ENCODE measurements at regions not wholly inside any gene's neighbourhood (a gene's known extent, or its start where the extent isn't known, plus 50 kb on each side); places are given as distances from the start of the nearest gene placed in this dataset.
"Not testable (repeated sequence)": the region's sequence is repeated elsewhere in the genome, so short reads cannot be mapped to it uniquely, and the experiment has no call there.

DNA sequence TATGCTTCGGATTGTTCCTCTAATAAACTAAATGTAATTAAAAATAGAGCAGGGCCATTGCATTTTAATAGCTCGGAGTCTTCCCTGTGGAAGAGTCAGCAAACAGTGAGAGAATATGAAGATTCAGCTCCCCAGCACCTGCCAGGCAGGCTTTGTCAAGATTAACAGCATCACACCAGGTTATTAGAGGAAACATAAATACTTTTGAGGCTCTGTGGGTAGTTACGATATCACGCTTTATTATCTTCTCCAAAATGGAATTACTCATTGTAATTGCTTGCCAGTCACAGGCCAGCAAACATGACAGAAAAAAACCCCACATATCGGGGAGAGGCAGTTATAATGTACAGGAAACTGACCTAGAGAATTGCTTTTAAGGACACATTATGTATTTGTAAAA, 303.9 kb downstream of the CPS1 start:
- no peak for DNase-seq (ENCODE audit: low read depth)

DNA sequence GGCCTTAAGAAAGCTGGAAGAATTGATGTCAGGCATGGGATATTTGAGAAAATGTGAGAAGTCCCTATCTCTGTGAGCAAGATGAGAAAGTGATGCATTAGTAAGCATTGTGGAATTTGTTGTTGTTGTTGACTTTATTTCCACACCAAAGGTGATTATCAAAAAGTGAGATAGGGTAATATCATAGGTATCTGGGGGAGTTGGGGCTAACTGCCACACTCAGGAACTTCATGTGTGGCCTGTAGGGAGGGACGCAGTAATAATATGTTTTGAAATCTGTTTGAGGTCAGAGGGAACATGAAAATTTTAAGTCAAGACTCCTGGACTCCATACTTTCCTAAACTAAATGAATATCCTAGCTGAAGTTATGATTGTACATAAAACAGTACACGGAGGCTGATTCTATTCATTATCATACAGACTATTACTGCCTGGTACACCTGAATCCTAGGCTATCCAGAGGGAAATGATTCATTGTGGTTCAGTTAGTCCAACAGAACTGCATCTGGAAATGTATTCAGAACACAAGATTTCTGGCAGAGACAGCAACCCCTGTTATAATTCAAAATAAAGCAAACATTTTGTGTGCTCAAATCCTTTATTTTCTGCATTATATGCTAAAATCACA, 304.8 kb downstream of the CPS1 start:
- DNase-seq (ENCODE audit: low read depth): no peak

DNA sequence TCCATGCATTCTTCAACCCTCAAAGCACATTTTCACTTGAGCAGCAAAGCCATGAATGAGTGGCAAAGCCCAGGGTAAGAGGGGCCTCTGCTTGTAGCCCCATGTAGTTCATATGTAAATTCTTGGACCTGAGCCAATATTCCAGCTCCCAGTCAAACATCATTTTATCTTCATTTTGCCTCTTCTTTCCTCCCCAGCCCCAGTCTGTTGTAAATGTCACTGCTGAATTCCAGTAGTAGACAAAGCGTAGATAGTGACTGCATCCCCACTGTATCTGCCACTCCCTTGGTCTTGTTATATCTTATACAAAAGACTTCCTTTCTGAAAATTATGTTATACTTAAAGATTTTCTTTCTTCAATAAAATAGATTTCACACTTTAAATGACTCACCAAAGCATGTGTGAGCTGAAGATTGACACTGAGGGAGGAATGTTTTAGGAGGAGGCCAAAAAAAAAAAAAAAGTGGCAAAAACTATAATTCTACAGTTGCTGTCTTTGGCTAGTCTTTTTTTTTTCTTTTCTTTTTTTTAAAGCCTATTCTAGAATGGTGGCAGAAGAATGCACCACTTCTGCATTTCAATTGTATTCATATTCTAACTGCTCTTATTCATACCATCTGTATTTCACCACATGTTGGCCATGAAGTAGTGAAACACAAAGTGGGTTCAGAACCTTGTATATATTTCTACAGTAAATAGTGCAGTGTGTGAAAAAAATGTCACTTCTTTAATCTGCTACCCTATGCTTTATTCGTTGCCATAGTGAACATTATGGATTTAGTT, 306.1 kb downstream of the CPS1 start:
- no peak for DNase-seq (ENCODE audit: low read depth)

DNA sequence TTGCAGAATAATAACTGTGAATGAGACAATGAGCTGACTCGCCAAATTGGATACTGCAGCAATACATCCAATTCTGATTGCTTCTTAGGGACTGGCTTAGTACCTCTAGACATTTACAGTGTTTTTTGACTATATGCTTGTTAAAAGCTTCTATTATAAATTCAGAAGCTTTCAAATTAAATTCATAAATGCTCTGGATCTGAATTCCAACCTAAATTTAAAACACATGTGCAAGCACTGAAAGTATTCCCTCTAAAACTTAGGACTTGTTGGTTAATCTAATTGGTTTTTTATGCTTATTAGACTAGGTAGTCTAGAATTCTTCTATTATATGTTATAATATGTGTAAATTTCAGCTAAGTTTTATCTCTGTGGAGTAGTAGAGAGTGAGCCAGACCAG, 306.9 kb downstream of the CPS1 start:
- no peak for DNase-seq (ENCODE audit: low read depth)

DNA sequence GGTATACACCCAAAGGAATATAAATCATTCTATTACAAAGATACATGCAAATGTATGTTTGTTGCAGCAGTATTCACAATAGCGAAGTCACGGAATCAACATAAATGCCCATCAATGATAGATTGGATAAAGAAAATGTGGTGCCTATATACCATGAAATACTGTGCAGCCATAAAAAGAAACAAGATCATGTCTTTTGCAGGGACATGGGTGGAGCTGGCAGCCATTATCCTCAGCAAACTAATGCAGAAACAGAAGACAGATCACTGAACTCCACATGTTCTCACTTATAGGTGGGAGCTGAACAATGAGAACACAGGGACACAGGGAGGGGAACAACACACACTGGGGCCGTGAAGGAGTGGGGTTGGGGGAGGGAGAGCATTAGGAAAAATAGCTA, 315.2 kb downstream of the CPS1 start:
- DNase-seq (ENCODE audit: low read depth): not testable (repeated sequence)

DNA sequence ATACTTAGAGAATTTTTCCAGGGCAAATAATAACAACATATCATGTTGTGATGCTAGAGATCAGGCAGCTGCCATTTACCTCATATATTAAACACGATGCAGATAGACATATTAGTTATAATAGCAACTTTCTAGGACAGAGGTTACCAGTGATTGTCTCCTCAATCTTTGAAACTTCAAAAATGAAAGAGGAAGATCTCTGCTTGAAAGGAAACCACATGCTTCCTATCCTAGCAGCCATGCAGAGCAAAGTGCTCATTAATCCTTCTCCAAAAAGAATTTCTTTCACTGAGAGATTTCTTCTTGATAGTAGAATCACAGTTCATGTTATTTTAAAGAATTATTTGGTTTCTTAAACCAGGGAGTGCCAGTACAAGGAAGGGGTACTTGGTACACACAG, 317.2 kb downstream of the CPS1 start:
- no peak for DNase-seq (ENCODE audit: low read depth)

DNA sequence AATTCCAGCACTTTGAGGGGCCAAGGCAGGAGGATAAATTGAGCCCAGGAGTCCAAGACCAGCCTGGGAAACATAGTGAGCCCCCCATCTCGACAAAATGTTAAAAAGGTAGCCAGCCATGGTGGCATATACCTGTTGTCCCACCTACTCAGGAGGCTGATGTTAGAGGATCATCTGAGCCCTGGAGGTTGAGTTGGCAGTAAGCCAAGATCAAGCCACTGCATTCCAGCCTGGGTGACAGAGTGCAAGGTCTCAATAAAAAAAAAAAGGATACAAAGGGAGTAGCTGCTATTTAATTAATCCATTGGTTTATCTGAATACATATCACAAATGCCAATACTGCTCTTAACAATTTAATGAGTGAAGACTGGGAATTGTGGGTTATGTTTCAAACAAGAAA, 327.8 kb downstream of the CPS1 start:
- no peak for DNase-seq (ENCODE audit: low read depth)

DNA sequence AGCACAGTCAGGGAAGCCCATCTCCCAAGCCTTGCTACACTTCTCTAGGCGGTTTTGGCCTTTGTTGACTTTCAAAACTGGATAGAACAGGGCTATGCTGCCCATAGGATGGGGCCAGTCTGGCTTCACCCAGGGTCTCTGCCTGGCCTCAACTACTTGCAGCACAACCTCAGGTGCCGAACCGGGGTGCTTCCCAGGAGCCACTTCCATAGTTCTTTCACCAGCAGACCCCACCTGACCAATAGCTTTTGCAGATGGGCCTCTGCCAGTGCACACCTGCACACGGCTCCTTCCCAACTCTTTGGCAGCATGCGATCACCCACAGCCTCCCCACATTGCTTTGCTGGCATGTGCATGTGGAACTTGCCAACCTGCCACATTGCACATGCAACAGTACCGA, 331.6 kb downstream of the CPS1 start:
- no peak for DNase-seq (ENCODE audit: low read depth)

DNA sequence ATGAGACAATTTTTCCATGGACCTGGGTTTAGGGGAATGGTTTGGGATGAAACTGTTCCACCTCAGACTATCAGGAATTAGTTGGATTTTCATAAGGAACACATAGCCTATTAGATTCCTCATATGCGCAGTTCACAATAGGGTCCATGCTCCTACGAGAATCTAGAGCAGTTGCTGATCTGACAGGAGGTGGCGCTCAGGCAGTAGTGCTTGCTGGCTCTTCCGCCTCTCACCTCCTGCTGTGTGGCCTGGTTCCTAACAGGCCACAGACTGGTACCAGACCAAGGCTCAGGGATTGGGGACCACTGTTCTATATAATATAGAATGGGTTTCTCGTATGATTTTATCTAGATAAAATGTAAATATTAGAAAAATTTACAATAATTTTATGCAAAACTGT, 338.7 kb downstream of the CPS1 start:
- no peak for DNase-seq (ENCODE audit: low read depth)

DNA sequence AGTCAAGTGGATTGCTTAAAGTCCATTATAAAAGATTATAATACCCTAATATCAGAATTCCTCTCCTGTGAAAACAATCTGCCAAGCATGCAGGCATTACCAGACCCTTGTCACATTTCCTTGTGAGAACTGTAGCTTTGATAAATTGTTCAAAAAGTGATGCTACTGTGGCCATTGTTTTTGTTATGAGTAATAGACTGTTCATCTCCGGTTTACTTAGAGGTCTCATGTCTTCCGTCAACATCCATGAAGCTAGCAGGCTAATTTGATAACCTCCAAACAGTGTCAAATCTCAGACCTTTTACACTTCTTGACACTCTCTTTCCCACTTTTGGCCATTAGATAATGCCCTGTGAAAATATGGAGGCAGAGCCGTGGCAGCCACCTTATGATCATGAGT, 342.7 kb downstream of the CPS1 start:
- peak; percentile 53 for DNase-seq (ENCODE audit: low read depth)

DNA sequence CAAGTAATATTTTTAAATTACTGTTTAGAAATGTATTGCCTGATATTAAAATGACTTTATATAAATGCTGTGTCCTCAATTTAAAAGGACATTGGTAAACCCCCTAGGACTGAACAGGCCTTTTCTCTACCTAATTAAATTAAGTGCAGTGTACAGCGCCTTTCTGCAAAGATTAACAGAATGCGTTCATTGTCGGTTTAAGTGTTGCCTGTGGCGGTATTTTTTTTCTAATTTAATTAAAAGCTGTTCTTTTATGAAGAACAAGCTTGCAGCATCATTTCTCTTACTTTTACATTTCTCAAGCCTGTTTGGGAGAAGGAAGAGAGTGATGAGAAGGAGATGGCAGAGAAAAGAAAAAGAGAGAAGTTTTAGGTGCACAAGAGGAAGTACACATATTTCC, 344.9 kb downstream of the CPS1 start:
- no peak for DNase-seq (ENCODE audit: low read depth)

DNA sequence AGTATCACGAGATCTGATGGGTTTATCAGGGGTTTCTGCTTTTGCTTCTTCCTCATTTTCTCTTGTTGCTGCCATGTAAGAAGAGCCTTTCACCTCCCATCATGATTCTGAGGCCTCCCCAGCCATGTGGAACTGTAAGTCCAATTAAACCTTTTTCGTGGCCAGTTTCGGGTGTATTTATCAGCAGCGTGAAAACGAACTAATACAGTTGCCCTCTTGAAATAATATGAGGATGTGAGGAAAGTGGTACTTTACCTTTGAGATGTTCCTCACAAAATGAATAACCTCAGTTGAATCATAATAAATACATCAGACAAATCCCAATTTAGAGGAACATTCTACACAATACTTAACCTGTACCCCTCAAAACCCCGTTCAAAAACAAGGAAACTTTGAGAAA, 356.4 kb downstream of the CPS1 start:
- no peak for DNase-seq (ENCODE audit: low read depth)

DNA sequence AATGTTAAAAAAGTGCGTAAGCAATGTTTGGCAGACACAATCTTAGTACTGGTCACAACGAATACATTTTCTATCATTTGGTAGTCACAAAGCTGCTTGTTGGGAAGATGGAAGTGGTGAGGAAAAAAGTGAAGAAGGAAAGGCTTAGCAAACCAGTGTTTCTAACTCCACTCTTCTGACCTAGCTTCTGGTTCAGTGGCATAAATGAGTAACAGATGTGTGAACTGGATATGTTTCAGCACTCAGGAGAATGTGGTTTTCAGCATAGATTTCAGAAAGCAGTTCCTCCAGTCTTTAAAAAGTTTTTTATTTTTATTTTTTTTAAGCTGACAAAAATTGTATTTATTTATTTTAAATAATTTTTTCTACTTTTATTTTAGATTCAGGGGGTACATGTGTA, 357.1 kb downstream of the CPS1 start:
- DNase-seq (ENCODE audit: low read depth): no peak

DNA sequence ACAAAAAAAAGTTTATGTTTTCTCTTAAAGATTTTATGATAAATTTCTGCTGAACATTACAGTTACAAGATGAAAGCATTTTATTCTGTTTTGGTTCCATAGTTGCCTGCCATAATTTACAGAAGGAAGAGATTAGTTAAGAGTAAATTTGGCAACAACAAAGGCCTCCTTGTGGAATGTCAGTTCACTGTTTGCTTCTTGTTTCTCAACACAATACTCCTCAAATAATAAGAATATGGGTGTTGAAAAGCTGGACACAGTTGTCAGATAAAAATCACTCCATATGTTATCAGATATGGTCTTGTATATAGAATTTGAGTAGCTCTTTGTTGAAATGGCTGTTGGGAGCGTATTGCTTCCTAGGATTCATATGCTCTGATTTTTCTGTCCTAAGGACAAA, 359.5 kb downstream of the CPS1 start:
- DNase-seq (ENCODE audit: low read depth): no peak

DNA sequence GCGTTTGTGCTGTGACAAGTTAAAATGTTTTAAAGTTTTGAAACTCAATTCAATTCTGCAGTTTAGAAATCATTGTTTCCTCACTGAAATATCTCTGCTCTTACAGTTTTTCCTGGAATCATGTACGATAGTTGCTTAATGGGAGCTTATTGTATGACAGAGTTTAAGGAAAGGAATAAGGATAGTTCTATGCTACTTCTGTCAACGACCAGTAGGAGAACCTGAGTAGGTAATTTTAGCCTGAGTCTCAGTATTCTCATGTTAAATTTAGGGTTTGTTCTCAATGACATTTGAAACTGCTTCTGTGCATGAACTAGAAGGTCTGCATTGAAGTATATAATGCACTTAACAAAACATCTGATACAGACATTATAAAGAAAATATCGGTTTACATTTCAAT, 361.1 kb downstream of the CPS1 start:
- DNase-seq (ENCODE audit: low read depth): no peak

DNA sequence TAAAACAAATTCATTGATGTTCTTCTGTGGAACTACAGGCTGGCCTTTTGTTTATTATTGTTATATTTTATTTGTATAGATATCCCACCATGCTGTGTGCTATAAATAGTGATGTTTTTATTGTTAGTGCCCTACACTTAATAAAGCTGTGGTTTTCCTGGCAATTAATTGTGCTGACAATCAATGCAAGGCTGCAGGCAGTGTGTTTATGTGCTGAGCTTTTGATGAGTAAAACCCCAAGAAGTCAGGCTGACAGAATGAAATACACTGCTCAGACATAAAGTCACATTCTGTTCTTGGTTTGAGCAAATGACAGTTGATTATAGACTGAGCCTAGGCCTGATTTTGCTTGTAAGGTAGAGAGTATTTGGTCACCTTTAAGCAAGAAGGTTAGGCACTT, 362.7 kb downstream of the CPS1 start:
- DNase-seq (ENCODE audit: low read depth): no peak

DNA sequence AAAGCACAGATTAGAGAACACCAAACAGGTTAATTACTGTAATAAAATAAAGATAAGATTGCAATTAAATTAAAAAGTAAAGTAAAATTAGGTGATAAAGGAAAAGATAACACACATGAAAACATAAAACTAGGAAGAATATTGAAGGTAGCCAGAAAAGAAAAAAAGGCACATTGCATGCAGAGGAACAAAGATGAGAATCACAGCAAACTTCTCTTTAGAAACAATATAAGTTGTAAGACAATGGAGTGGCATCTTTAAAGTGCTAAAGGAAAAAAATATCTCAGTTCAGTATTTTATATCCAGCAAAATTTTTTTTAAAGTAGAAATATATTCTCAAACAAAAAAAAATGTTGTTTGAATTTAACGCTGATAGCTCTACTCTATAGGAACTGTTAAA, 366.0 kb downstream of the CPS1 start:
- no peak for DNase-seq (ENCODE audit: low read depth)

DNA sequence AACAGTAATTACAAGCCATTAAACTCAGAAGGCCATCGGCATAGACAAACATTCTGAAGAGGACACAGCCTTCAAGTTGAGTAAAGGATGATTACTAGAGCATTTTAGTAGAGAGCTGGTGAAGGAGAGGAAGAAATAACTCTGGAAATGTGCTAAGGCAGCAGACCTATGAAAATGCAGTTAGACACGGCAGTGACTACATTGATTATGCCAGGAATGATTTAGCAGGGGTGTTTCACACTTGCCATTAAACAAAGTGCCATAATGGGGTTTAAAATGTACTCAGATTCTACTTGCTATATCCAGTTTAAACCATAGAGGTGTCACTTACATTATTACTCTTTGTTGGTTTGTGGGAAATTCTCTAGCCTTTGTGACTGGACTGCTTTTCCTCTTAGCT, 372.3 kb downstream of the CPS1 start:
- no peak for DNase-seq (ENCODE audit: low read depth)

DNA sequence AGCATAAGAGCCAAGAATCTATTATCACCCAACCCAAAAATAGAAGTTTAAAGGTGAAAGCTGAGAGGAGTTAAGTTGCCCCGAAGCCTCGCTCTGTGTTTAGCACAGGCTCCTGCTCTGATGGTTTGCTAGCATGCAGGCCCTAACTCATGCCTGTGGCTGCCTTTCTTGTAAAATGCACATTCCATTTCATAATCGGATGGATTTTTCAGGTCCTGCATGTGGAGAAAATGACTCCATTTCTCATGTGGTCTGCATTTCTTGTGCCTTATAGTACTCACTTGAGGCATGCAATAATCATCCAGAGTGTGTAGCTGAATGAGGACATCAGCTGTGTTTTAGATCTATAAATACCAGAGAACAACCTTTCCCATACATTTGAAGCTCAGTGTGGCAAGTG, 381.8 kb downstream of the CPS1 start:
- no peak for DNase-seq (ENCODE audit: low read depth)

DNA sequence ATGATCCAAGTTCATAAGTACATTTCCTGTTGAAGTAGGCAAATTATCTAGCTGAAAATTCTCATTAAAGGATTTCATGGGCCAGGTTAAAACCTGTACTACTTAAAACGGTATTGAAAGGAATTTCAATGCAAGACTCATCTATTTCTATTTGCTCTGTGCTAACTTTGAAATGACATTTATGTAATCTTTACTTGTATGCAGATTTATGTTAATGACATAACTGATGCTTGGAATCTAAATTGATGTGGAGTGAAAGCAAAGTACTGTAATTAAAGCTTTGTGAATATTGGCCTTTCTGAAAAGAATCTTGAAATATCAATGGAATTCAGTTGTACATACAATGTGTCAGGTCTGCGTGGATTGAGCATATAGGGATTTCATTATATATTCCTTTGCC, 390.0 kb downstream of the CPS1 start:
- DNase-seq (ENCODE audit: low read depth): no peak

DNA sequence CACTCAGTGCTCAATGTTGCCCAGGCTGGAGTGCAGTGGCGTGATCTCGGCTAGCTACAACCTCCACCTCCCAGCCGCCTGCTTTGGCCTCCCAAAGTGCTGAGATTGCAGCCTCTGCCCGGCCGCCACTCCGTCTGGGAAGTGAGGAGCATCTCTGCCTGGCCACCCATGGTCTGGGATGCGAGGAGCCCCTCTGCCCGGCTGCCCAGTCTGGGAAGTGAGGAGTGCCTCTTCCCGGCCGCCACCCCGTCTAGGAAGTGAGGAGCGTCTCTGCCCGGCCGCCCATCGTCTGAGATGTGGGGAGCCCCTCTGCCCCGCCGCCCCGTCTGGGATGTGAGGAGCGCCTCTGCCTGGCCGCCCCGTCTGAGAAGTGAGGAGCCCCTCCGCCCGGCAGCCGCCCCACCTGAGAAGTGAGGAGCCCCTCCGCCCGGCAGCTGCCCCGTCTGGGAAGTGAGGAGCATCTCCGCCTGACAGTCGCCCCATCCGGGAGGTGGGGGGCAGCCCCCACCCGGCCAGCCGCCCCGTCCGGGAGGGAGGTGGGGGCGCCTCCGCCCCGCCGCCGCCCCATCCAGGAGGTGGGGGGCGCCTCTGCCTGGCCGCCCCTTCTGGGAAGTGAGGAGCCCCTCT, 394.1 kb downstream of the CPS1 start:
- DNase-seq (ENCODE audit: low read depth): not testable (repeated sequence)

DNA sequence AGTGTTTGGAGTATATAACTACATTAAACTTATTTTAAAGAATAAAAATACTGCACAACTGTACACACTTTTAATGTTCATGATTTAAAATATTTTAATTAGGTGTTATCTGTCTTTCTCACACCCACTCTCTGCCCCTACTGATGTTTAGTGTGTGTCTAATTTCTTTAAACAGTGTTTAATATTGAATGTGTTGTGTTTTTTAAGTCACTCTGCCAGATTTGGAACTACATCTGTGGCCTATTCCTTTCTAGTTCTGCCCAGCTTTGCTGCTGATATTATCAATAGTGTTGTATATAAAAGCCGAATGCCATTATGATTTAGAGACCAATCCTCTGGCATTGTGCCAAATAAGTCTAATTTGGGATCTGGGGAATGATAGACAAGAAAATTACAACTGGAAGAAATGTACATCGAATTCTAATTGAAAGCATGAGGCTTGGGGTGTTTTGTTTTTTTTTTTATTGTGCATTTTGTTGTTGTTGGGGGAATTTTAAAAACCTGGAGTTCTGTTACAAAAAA, 398.0 kb downstream of the CPS1 start:
- no peak for DNase-seq (ENCODE audit: low read depth)

DNA sequence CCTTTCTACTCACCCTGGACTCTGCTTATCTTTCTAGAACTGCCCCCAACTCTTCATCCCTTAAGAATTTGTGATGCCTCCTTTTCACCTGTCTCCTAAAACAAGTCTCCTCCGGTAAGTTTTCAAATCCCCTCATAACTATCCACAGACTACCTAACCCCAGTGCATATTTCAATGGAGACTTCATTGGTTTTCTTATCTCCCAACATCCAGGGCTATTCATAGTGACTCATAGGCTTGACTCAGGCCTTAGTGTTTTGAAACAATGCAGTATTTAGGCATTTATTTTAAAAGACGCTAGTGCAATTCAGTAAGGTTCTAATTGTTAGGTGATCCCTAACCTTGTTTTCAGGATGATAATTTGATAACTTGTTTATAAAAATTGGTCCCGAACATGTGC, 399.2 kb downstream of the CPS1 start:
- peak; percentile 33 for DNase-seq (ENCODE audit: low read depth)
